ENCODE measurements at regions not wholly inside any gene's neighbourhood (a gene's known extent, or its start where the extent isn't known, plus 50 kb on each side); places are given as distances from the start of the nearest gene placed in this dataset.

GRCh38 chr7:79593866-79594301 lies 140.4 kb upstream of the MAGI2 start:
- ATAC-seq: no peak
- Mint-ChIP-seq H3K27ac (no peak overlapping the region), H3K36me3 (ENCODE audit: low read depth) (no peaks in the 10 kb centered on the region), H3K4me1 (no peaks in the 10 kb centered on the region), H3K4me3 (no peak overlapping the region), H3K27me3 (no peaks in the 10 kb centered on the region)
- DNase-seq: no peak
- no peaks in the 10 kb centered on the region for H3K9me3 ChIP-seq (ENCODE audit: control insufficient read depth, low read length, poor library complexity, severe bottlenecking)

- H3K4me1 Mint-ChIP-seq: no peaks in the 10 kb centered on the region
- no peak overlapping the region for H3K27ac Mint-ChIP-seq
- no peaks in the 10 kb centered on the region for H3K9me3 ChIP-seq (ENCODE audit: control insufficient read depth, low read length, poor library complexity, severe bottlenecking)
- H3K4me3 Mint-ChIP-seq: no peak overlapping the region
- no peaks in the 10 kb centered on the region for H3K27me3 Mint-ChIP-seq
- DNase-seq (no peak), ATAC-seq (no peak)
- no peaks in the 10 kb centered on the region for H3K36me3 Mint-ChIP-seq (ENCODE audit: low read depth)
Measured at GRCh38 chr7:79590916-79591623, 137.6 kb upstream of the MAGI2 start.

DNA sequence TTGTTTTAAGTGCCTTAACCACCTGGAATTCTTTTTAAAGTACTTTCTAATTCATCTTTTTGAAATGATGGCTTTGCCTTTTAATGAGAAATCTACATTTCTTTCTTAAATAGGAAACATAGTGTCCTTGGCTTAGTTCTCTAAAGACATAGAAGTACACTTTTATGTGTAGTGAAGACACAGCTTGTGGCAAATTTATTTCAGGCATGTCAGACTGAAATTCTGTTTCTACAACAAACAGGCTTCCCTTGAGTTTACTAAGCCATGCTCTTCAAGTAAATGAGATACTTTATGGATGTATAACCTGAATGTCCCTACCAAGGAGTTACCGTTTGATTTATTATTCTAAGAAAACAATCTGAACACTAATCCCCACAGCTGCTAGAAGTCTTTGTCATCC lies 136.9 kb upstream of the MAGI2 start:
- H3K27ac Mint-ChIP-seq: no peak overlapping the region
- no peak overlapping the region for H3K4me3 Mint-ChIP-seq
- H3K9me3 ChIP-seq (ENCODE audit: control insufficient read depth, low read length, poor library complexity, severe bottlenecking): no peaks in the 10 kb centered on the region
- H3K36me3 Mint-ChIP-seq (ENCODE audit: low read depth): no peaks in the 10 kb centered on the region
- H3K4me1 Mint-ChIP-seq: no peaks in the 10 kb centered on the region
- H3K27me3 Mint-ChIP-seq: no peaks in the 10 kb centered on the region
- ATAC-seq (no peak), DNase-seq (no peak)

GRCh38 chr7:79570903-79571302 lies 117.4 kb upstream of the MAGI2 start:
- no peaks in the 10 kb centered on the region for H3K9me3 ChIP-seq (ENCODE audit: control insufficient read depth, low read length, poor library complexity, severe bottlenecking)
- ATAC-seq: no peak
- no peak for DNase-seq
- H3K27ac Mint-ChIP-seq: no peak overlapping the region
- H3K4me1 Mint-ChIP-seq: no peaks in the 10 kb centered on the region
- H3K27me3 Mint-ChIP-seq: no peaks in the 10 kb centered on the region
- no peak overlapping the region for H3K4me3 Mint-ChIP-seq
- no peaks in the 10 kb centered on the region for H3K36me3 Mint-ChIP-seq (ENCODE audit: low read depth)

- DNase-seq: no peak
- H3K4me3 Mint-ChIP-seq: no peak overlapping the region
- H3K4me1 Mint-ChIP-seq: no peaks in the 10 kb centered on the region
- no peaks in the 10 kb centered on the region for H3K9me3 ChIP-seq (ENCODE audit: control insufficient read depth, low read length, poor library complexity, severe bottlenecking)
- H3K36me3 Mint-ChIP-seq (ENCODE audit: low read depth): no peaks in the 10 kb centered on the region
- no peaks in the 10 kb centered on the region for H3K27me3 Mint-ChIP-seq
- no peak for ATAC-seq
- H3K27ac Mint-ChIP-seq: no peak overlapping the region
Measured at GRCh38 chr7:79563821-79564522, 110.5 kb upstream of the MAGI2 start.

GRCh38 chr7:79555571-79555970 lies 102.1 kb upstream of the MAGI2 start:
- Mint-ChIP-seq H3K4me3 (no peak overlapping the region), H3K36me3 (ENCODE audit: low read depth) (no peaks in the 10 kb centered on the region), H3K4me1 (no peaks in the 10 kb centered on the region), H3K27ac (no peak overlapping the region), H3K27me3 (no peaks in the 10 kb centered on the region)
- DNase-seq (no peak), ATAC-seq (no peak)
- no peaks in the 10 kb centered on the region for H3K9me3 ChIP-seq (ENCODE audit: control insufficient read depth, low read length, poor library complexity, severe bottlenecking)

DNA sequence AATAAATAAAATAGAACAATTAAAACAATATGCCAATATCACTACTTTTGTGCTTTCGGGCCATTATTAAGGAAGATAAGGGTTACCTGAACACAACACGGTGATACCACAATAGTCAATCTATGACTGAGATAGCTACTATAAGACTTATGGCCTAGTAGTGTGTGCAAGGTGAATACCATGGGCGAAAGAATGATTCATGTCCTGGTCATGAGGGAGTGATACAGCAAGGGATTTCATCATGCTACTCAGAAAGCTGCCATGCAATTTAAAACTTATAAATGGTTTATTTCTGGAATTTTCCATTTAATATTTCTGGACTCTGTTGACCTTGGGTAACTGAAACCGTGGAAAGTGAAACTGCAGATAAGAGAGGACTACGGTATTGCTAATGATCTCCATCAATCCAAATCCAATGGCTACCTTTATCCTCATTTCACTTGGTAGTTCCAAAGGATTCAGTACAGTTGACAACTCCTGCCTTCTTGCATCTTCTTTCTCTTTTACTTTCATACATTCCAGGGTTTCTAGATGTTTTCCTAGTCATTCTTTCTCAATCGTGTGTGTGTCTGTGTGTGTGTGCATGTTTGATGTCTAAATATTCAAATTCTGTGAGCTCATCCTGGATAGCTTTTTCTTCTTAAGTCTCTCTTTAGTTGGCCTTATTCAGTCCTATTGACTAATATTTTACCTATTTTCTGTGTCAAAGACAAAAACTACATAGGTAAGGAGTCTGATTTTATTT lies 100.5 kb upstream of the MAGI2 start:
- DNase-seq (no peak), ATAC-seq (no peak)
- Mint-ChIP-seq H3K4me1 (no peaks in the 10 kb centered on the region), H3K36me3 (ENCODE audit: low read depth) (no peaks in the 10 kb centered on the region), H3K27me3 (no peaks in the 10 kb centered on the region), H3K27ac (no peak overlapping the region), H3K4me3 (no peak overlapping the region)
- no peaks in the 10 kb centered on the region for H3K9me3 ChIP-seq (ENCODE audit: control insufficient read depth, low read length, poor library complexity, severe bottlenecking)

GRCh38 chr7:79552463-79552862 lies 99.0 kb upstream of the MAGI2 start:
- Mint-ChIP-seq H3K27me3 (no peaks in the 10 kb centered on the region), H3K4me1 (no peaks in the 10 kb centered on the region), H3K36me3 (ENCODE audit: low read depth) (no peaks in the 10 kb centered on the region), H3K4me3 (no peak overlapping the region), H3K27ac (no peak overlapping the region)
- DNase-seq (no peak), ATAC-seq (no peak)
- no peaks in the 10 kb centered on the region for H3K9me3 ChIP-seq (ENCODE audit: control insufficient read depth, low read length, poor library complexity, severe bottlenecking)

DNA sequence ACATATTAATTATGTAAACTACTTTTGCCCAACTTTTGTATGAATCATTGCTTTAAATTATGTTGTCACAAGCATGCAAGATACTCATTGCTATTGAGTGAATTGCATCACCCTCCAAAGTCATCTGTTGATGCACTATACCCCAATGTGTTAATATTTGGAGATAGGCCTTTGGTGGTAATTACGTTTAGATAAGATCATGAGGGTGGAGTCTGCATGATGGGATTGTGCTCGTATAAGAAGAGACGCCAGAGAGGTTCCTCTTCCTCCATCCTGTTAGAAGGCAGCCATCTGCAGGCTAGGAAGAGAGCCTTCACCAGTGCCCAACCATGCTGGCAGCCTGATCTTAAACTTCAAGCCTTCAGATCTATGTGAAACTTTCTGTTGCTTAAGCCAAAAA lies 95.3 kb upstream of the MAGI2 start:
- no peaks in the 10 kb centered on the region for H3K9me3 ChIP-seq (ENCODE audit: control insufficient read depth, low read length, poor library complexity, severe bottlenecking)
- H3K4me1 Mint-ChIP-seq: no peaks in the 10 kb centered on the region
- H3K4me3 Mint-ChIP-seq: no peak overlapping the region
- no peaks in the 10 kb centered on the region for H3K36me3 Mint-ChIP-seq (ENCODE audit: low read depth)
- ATAC-seq (no peak), DNase-seq (no peak)
- no peak overlapping the region for H3K27ac Mint-ChIP-seq
- H3K27me3 Mint-ChIP-seq: no peaks in the 10 kb centered on the region

GRCh38 chr7:79547132-79547531 lies 93.7 kb upstream of the MAGI2 start:
- no peaks in the 10 kb centered on the region for H3K9me3 ChIP-seq (ENCODE audit: control insufficient read depth, low read length, poor library complexity, severe bottlenecking)
- Mint-ChIP-seq H3K27me3 (no peaks in the 10 kb centered on the region), H3K36me3 (ENCODE audit: low read depth) (no peaks in the 10 kb centered on the region), H3K27ac (no peak overlapping the region), H3K4me1 (no peaks in the 10 kb centered on the region), H3K4me3 (no peak overlapping the region)
- no peak for DNase-seq
- no peak for ATAC-seq

- DNase-seq (no peak), ATAC-seq (no peak)
- no peaks in the 10 kb centered on the region for H3K36me3 Mint-ChIP-seq (ENCODE audit: low read depth)
- no peaks in the 10 kb centered on the region for H3K4me1 Mint-ChIP-seq
- no peak overlapping the region for H3K27ac Mint-ChIP-seq
- H3K27me3 Mint-ChIP-seq: no peaks in the 10 kb centered on the region
- no peak overlapping the region for H3K4me3 Mint-ChIP-seq
- no peaks in the 10 kb centered on the region for H3K9me3 ChIP-seq (ENCODE audit: control insufficient read depth, low read length, poor library complexity, severe bottlenecking)
Measured at GRCh38 chr7:79540592-79540991, 87.1 kb upstream of the MAGI2 start.

DNA sequence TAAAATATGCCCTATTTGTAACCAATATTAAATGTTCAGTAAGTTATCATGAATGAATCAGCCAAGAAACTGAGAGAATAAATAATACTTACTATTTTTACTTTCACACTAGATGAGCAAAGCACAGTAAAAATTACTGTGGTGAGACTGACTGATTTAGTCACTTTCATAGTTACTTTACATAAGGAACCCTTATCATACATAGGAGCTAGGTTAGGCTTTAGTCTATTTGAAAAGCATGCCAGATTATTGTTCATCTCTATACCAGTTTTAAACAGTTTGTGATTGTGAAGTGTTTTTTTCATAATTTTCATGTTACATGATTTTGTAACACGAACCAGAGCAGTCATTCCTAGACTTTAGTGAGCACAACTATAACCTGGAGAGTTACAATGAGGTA lies 80.7 kb upstream of the MAGI2 start:
- H3K27me3 Mint-ChIP-seq: no peaks in the 10 kb centered on the region
- H3K36me3 Mint-ChIP-seq (ENCODE audit: low read depth): no peaks in the 10 kb centered on the region
- H3K4me3 Mint-ChIP-seq: no peak overlapping the region
- DNase-seq (no peak), ATAC-seq (no peak)
- H3K27ac Mint-ChIP-seq: no peak overlapping the region
- no peaks in the 10 kb centered on the region for H3K4me1 Mint-ChIP-seq
- H3K9me3 ChIP-seq (ENCODE audit: control insufficient read depth, low read length, poor library complexity, severe bottlenecking): no peaks in the 10 kb centered on the region

- H3K27me3 Mint-ChIP-seq: no peaks in the 10 kb centered on the region
- no peaks in the 10 kb centered on the region for H3K9me3 ChIP-seq (ENCODE audit: control insufficient read depth, low read length, poor library complexity, severe bottlenecking)
- H3K27ac Mint-ChIP-seq: no peak overlapping the region
- DNase-seq (no peak), ATAC-seq (no peak)
- no peaks in the 10 kb centered on the region for H3K4me1 Mint-ChIP-seq
- H3K36me3 Mint-ChIP-seq (ENCODE audit: low read depth): no peaks in the 10 kb centered on the region
- no peak overlapping the region for H3K4me3 Mint-ChIP-seq
Measured at GRCh38 chr7:79531905-79532664, 78.6 kb upstream of the MAGI2 start.
